HEK293 (cell line): ENCODE measurements at regions not wholly inside any gene's neighbourhood (a gene's known extent, or its start where the extent isn't known, plus 50 kb on each side); places are given as distances from the start of the nearest gene placed in this dataset.

Experiments used
- PBX3 ChIP-seq: sonication (generic); formaldehyde crosslinking; IDR thresholded peaks from 2 replicates; pipeline ENCODE4 v1.8.1; 2022; ENCODE audit warnings: mild to moderate bottlenecking, moderate library complexity, missing genetic modification reagents
- TCF7L2 ChIP-seq: IDR thresholded peaks from 2 replicates; pipeline ENCODE4 v1.6.1; 2011; ENCODE audit warnings: low read depth, mild to moderate bottlenecking, inconsistent platforms, low read length, moderate library complexity, borderline replicate concordance
- ZBTB1 ChIP-seq: fragments of 450-650 bp; formaldehyde crosslinking; IDR thresholded peaks from 2 replicates; pipeline ENCODE4 v1.5.1; 2016; ENCODE audit warnings: missing biosample characterization, missing genetic modification characterization
- ZNF146 ChIP-seq: fragments of 450-650 bp; formaldehyde crosslinking; IDR thresholded peaks from 2 replicates; pipeline ENCODE4 v1.5.1; 2016; ENCODE audit warnings: missing biosample characterization, missing genetic modification characterization
- ZNF274 ChIP-seq, 2 experiments: fragments of 200-500 bp in 1 of 2; fragments of 450-650 bp in 1 of 2; sonication (Bioruptor generic) in 1 of 2; formaldehyde crosslinking in 1 of 2; IDR thresholded peaks; 2 replicates each; pipeline versions ENCODE4 v1.5.1 to v1.6.1; 2014 to 2016; ENCODE audit warnings: borderline replicate concordance in 1 of 2, inconsistent platforms in 1 of 2, low read length in 1 of 2, missing biosample characterization in 1 of 2, missing genetic modification characterization in 1 of 2
- ZNF350 ChIP-seq: fragments of 450-650 bp; formaldehyde crosslinking; IDR thresholded peaks from 2 replicates; pipeline ENCODE4 v1.5.0; 2017; ENCODE audit warnings: missing biosample characterization, mild to moderate bottlenecking, missing genetic modification characterization
- ZNF530 ChIP-seq: fragments of 450-650 bp; formaldehyde crosslinking; IDR thresholded peaks from 2 replicates; pipeline ENCODE4 v1.5.1; 2016; ENCODE audit warnings: low read depth, missing biosample characterization, missing genetic modification characterization
- ZNF785 ChIP-seq: fragments of 450-650 bp; formaldehyde crosslinking; IDR thresholded peaks from 2 replicates; pipeline ENCODE4 v1.5.1; 2016; ENCODE audit warnings: missing biosample characterization, missing genetic modification characterization
- ZSCAN16 ChIP-seq: fragments of 450-650 bp; formaldehyde crosslinking; IDR thresholded peaks from 2 replicates; pipeline ENCODE4 v1.5.1; 2016; ENCODE audit warnings: missing biosample characterization, missing genetic modification characterization
- ZSCAN5A ChIP-seq: fragments of 450-650 bp; formaldehyde crosslinking; IDR thresholded peaks from 2 replicates; pipeline ENCODE4 v1.5.1; 2016; ENCODE audit warnings: missing biosample characterization, missing genetic modification characterization

GRCh38 chr7:26011039-26011696 lies 140.8 kb upstream of the NFE2L3 start:
- TF ChIP-seq ZSCAN16 (tag by site-specific recombination) (no peak), ZBTB1 (tag by site-specific recombination) (no peak), ZSCAN5A (tag by site-specific recombination) (no peak), TCF7L2 (no peak), ZNF146 (tag by site-specific recombination) (no peak), ZNF350 (tag by site-specific recombination) (no peak), ZNF530 (tag by site-specific recombination) (no peak), ZNF785 (no peak), PBX3 (no peak), ZNF274 (IDR thresholded peaks at IDR 0.05; ENCODE audit: low read length) (no peak), ZNF274 (tag by site-specific recombination; IDR thresholded peaks at IDR 0.05; ENCODE audit: borderline replicate concordance) (no peak)
